Peyer's patch (tissue), 4 donors: ENCODE measurements at regions not wholly inside any gene's neighbourhood (a gene's known extent, or its start where the extent isn't known, plus 50 kb on each side); places are given as distances from the start of the nearest gene placed in this dataset.

Experiments used
- DNase-seq, 3 donors: peaks; one replicate each; pipeline ENCODE4 v3.0.0-alpha.2; 2017 to 2019
- H3K27ac ChIP-seq, 4 donors: fragments of 200-600 bp; sonication (generic); one replicate each; pipeline ENCODE4 v1.5.1; 2016 to 2019
- H3K27me3 ChIP-seq, 2 donors: fragments of 200-600 bp; sonication (generic); one replicate each; pipeline ENCODE4 v1.5.1; 2019
- H3K36me3 ChIP-seq, 3 donors: fragments of 200-600 bp; sonication (generic); one replicate each; pipeline ENCODE4 v1.5.1; 2016 to 2019
- H3K4me1 ChIP-seq, 4 donors: fragments of 200-600 bp; sonication (generic); one replicate each; pipeline ENCODE4 v1.5.1; 2016 to 2019
- H3K4me3 ChIP-seq, 4 donors: fragments of 200-600 bp; sonication (generic); 1 replicate in 3 of 4; 2 replicates in 1 of 4; pipeline ENCODE4 v1.5.1; 2016 to 2019; ENCODE audit warnings: mild to moderate bottlenecking in 1 of 4
- H3K9me3 ChIP-seq, 4 donors: fragments of 200-600 bp; sonication (generic); one replicate each; pipeline ENCODE4 v1.5.1; 2016 to 2019; ENCODE audit warnings: mild to moderate bottlenecking in 1 of 4
- CTCF ChIP-seq, 6 experiments: fragments of 450-650 bp in 4 of 6; fragments of 200-600 bp in 2 of 6; sonication (generic) in 1 of 6; IDR thresholded peaks; one replicate each; pipeline ENCODE4 v1.5.1; 2017 to 2019; ENCODE audit warnings: antibody characterized with exemption in 6 of 6, mild to moderate bottlenecking in 3 of 6, moderate library complexity in 1 of 6
- POLR2A ChIP-seq, 2 donors: fragments of 450-650 bp; IDR thresholded peaks; one replicate each; pipeline ENCODE4 v1.5.1; 2017; ENCODE audit warnings: antibody characterized with exemption in 2 of 2, mild to moderate bottlenecking in 2 of 2, moderate library complexity in 2 of 2

GRCh38 chrX:149079805-149080406 is 425.2 kb downstream of the IDS start:
- no peaks in the 10 kb centered on the region for H3K9me3 ChIP-seq
- TF ChIP-seq POLR2A (IDR thresholded peaks at IDR 0.05) = no peak
- TF ChIP-seq CTCF (IDR thresholded peaks at IDR 0.05) = no peak
- H3K4me1 ChIP-seq = no peaks in the 10 kb centered on the region
- H3K36me3 ChIP-seq = no peaks in the 10 kb centered on the region
- no peak overlapping the region for H3K27ac ChIP-seq
- no peak overlapping the region for H3K4me3 ChIP-seq
- no peak for DNase-seq
- H3K27me3 ChIP-seq = no peaks in the 10 kb centered on the region

DNA sequence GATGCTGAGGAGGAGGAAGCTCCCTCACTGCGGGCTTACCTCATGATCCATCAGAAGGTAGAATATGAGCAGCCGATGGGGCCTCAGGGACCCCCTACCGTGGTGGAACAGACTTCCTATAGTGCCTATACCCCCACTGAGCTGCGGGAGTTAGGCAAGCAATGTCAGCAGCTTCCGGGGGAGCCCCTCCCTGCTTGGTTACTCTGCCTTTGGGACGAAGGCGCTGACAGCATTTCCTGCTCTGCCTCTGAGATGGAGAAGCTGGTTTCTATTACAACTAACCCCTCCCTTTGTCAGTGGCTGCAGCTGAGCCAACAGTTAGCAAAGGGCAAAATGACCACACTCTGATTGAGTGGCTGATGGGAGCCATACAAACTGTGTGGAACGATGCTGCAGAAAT is 430.7 kb downstream of the IDS start:
- H3K4me1 ChIP-seq = no peaks in the 10 kb centered on the region
- no peaks in the 10 kb centered on the region for H3K27me3 ChIP-seq
- TF ChIP-seq CTCF (IDR thresholded peaks at IDR 0.05) = no peak
- no peak for TF ChIP-seq POLR2A (IDR thresholded peaks at IDR 0.05)
- DNase-seq = no peak
- no peak overlapping the region for H3K4me3 ChIP-seq
- H3K27ac ChIP-seq = no peak overlapping the region
- H3K9me3 ChIP-seq = no peaks in the 10 kb centered on the region
- no peaks in the 10 kb centered on the region for H3K36me3 ChIP-seq

- Histone ChIP-seq H3K27me3 (no peaks in the 10 kb centered on the region), H3K4me1 (no peaks in the 10 kb centered on the region), H3K27ac (no peak overlapping the region), H3K36me3 (no peaks in the 10 kb centered on the region), H3K4me3 (no peak overlapping the region), H3K9me3 (no peaks in the 10 kb centered on the region)
- TF ChIP-seq CTCF (IDR thresholded peaks at IDR 0.05) (no peak), POLR2A (IDR thresholded peaks at IDR 0.05) (no peak)
- DNase-seq = no peak
Measured at GRCh38 chrX:149073479-149073878, 431.6 kb downstream of the IDS start.

GRCh38 chrX:149069899-149070298 is 435.2 kb downstream of the IDS start:
- Histone ChIP-seq H3K36me3 (no peaks in the 10 kb centered on the region), H3K27me3 (no peaks in the 10 kb centered on the region), H3K9me3 (no peaks in the 10 kb centered on the region), H3K4me3 (no peak overlapping the region), H3K27ac (no peak overlapping the region), H3K4me1 (no peaks in the 10 kb centered on the region)
- DNase-seq = no peak
- TF ChIP-seq CTCF (IDR thresholded peaks at IDR 0.05) (no peak), POLR2A (IDR thresholded peaks at IDR 0.05) (no peak)

DNA sequence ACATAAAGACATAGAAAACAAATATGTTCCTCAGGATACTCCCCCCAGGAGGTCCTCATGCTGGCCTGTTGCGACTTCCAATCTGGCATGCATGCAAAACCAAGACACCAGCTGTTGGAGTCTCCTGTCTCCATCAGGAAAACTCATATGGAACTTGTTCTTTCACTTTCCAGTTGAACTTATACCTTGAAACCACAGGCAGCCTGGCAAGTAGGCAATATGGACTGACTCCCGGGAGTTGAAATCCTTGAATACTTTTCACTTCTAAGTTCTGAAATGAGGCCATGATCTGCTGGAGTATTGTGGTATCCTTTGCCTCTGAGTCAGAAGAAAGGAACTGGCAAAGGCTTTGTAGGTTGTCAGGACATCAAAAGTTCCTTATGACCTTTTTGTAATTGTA is 444.2 kb downstream of the IDS start:
- Histone ChIP-seq H3K27me3 (no peaks in the 10 kb centered on the region), H3K9me3 (no peaks in the 10 kb centered on the region), H3K4me3 (no peak overlapping the region), H3K27ac (no peak overlapping the region), H3K4me1 (no peaks in the 10 kb centered on the region), H3K36me3 (no peaks in the 10 kb centered on the region)
- TF ChIP-seq POLR2A (IDR thresholded peaks at IDR 0.05) = no peak
- TF ChIP-seq CTCF (IDR thresholded peaks at IDR 0.05) = no peak
- no peak for DNase-seq
